Stomach (tissue), 4 donors: ENCODE measurements at regions not wholly inside any gene's neighbourhood (a gene's known extent, or its start where the extent isn't known, plus 50 kb on each side); places are given as distances from the start of the nearest gene placed in this dataset.

ENCODE experiments used
- EP300 ChIP-seq: sonication (generic); formaldehyde crosslinking; IDR thresholded peaks from one replicate; pipeline ENCODE4 v1.6.1; 2017; ENCODE audit warnings: antibody characterized with exemption
- POLR2A ChIP-seq, 4 donors: fragments of 450-650 bp; IDR thresholded peaks; one replicate each; pipeline ENCODE4 v1.6.1; 2016; ENCODE audit warnings: antibody characterized with exemption in 4 of 4, control low read depth in 2 of 4, mild to moderate bottlenecking in 1 of 4, moderate library complexity in 1 of 4
- TF ChIP-seq, protein P1 (sequence below), 7 experiments: fragments of 450-650 bp in 4 of 7; fragments of 200-600 bp in 3 of 7; sonication (generic) in 3 of 7; IDR thresholded peaks; one replicate each; pipeline ENCODE4 v1.5.1; 2016 to 2019; ENCODE audit warnings: antibody characterized with exemption in 7 of 7, control low read depth in 2 of 7, mild to moderate bottlenecking in 1 of 7

DNA sequence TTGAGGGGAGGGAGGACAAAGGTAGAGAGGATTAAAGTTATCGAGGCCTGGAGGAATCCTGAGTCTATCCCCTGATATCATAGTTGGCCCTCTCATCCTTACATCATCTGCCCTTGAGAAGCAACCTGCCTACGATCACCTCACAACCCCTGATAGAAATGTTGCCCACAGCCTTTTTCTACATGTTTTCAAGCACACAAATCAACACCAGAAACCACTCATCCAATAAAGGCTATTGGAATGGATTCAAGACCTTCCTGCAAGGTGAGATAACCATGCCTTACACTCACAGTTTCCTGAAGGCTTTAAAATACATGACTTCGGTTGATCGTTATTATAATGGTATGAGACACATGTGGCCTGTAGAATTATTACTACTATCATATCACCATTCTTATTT lies 175.7 kb upstream of the EGLN3 start:
- TF ChIP-seq, protein P1, sequence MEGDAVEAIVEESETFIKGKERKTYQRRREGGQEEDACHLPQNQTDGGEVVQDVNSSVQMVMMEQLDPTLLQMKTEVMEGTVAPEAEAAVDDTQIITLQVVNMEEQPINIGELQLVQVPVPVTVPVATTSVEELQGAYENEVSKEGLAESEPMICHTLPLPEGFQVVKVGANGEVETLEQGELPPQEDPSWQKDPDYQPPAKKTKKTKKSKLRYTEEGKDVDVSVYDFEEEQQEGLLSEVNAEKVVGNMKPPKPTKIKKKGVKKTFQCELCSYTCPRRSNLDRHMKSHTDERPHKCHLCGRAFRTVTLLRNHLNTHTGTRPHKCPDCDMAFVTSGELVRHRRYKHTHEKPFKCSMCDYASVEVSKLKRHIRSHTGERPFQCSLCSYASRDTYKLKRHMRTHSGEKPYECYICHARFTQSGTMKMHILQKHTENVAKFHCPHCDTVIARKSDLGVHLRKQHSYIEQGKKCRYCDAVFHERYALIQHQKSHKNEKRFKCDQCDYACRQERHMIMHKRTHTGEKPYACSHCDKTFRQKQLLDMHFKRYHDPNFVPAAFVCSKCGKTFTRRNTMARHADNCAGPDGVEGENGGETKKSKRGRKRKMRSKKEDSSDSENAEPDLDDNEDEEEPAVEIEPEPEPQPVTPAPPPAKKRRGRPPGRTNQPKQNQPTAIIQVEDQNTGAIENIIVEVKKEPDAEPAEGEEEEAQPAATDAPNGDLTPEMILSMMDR (IDR thresholded peaks at IDR 0.05) = no peak
- TF ChIP-seq POLR2A (IDR thresholded peaks at IDR 0.05) = no peak
- TF ChIP-seq EP300 = no peak
